GM12891 (cell line): ENCODE measurements at regions not wholly inside any gene's neighbourhood (a gene's known extent, or its start where the extent isn't known, plus 50 kb on each side); places are given as distances from the start of the nearest gene placed in this dataset.
"Not testable (repeated sequence)": the region's sequence is repeated elsewhere in the genome, so short reads cannot be mapped to it uniquely, and the experiment has no call there.

Source experiments
- DNase-seq: peaks from one replicate; pipeline ENCODE4 v3.0.0; 2011; ENCODE audit warnings: low spot score; ENCODE audit not compliant: insufficient read length
- FAIRE-seq: peaks from 2 replicates; lab custom pipeline; 2011; peaks lifted over from hg19 to GRCh38; lab: Jason Lieb, UNC
- PAX5 ChIP-seq: IDR thresholded peaks from 2 replicates; pipeline ENCODE4 v1.6.1; 2011; ENCODE audit warnings: low read length, moderate library complexity, mild to moderate bottlenecking; ENCODE audit not compliant: insufficient read depth, severe bottlenecking
- POLR2A ChIP-seq: IDR thresholded peaks from 2 replicates; pipeline ENCODE4 v1.6.1; 2011; ENCODE audit warnings: low read depth, low read length, control low read depth
- POLR2AphosphoS5 ChIP-seq: IDR thresholded peaks from 2 replicates; pipeline ENCODE4 v1.6.1; 2011; ENCODE audit warnings: low read depth, low read length, control low read depth
- POU2F2 ChIP-seq: IDR thresholded peaks from 2 replicates; pipeline ENCODE4 v1.6.1; 2011; ENCODE audit warnings: low read depth, mild to moderate bottlenecking, control low read depth, low read length, moderate library complexity
- SPI1 ChIP-seq: IDR thresholded peaks from 2 replicates; pipeline ENCODE4 v1.6.1; 2011; ENCODE audit warnings: low read depth, low read length, control low read depth
- TAF1 ChIP-seq: IDR thresholded peaks from 2 replicates; pipeline ENCODE4 v1.6.1; 2011; ENCODE audit warnings: low read depth, low read length, control low read depth

DNA sequence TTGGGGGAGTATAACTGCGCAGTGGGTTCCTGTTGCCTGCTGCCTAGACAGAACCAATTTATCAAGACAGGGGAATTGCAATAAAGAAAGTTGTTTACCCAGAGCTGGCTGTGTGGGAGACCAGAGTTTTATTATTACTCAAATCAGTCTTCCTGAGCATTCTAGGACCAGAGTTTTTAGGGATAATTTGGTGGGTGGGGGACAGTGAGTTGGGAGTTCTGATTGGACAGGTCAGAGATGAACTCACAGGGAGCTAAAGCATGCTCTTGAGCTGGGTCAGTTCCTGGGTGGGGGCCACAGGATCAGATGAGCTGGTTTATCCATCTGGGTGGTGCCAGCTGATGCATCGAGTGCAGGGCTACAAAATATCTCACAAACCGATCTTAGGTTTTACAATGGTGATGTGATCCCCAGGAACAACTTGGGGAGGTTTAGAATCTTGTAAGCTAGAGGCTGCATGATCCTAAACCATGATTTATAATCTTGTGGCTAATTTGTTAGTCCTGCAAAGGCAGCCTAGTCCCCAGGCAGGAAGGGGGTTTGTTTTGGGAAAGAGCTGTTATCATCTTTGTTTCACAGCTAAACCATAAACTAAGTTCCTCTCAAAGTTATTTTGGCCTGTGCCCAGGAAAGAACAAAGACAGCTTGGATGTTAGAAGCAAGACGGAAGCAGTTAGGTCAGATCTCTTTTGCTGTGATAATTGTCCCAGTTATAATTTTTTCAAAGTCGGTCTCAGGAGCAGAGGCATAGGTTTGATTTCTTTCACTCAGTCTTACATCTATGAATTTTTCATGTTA, 146.8 kb downstream of the PPIAL4G start:
- not testable (repeated sequence) for DNase-seq, FAIRE-seq

DNA sequence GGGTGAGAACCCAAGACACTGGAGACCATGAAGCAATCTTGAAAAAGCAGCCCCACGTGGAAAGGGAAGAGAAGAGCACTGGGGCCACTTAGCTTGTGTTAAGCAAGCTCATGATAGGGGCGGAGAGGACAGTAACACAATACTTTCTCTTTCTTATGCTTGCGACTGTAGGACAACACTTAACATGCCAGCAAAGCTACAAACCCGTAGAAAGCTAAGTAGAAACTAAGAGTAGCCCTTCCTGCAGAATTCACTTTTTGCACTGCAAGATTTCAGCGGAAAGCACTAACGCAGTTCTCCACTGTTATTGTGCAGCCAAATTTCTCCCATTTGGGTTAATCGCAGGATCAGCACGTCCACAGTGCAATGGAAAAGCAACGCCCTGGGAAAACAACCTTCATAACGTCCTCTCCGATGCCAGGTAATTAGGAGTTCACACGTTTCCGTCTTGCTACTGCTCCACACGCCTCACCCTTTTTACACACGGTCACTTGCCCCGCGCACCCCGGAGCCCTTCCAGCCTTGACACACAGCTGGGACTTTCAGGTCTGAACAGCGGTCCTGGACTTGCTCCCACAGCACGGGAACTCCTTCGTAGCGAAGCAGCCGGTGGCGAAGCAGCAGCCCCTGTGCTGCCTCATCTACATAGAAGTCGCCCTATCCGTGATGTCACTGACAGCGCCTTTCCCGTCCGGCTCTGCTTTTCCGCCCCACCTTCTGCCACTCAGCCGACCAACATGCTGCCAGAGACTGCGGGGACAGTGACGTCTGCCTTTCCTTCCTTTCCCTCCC, 148.6 kb downstream of the PPIAL4G start:
- FAIRE-seq = peak; percentile 94
- TF ChIP-seq SPI1 (no peak), POLR2AphosphoS5 (peak; percentile 100), POU2F2 (peak; percentile 98), PAX5 (peak; percentile 68), TAF1 (peak; percentile 80), POLR2A (peak; percentile 100)
- peak; percentile 29 for DNase-seq

- no peak for FAIRE-seq
- no peak for TF ChIP-seq POLR2A
- TF ChIP-seq SPI1 = no peak
- TF ChIP-seq POLR2AphosphoS5 = no peak
- no peak for TF ChIP-seq TAF1
- TF ChIP-seq PAX5 = no peak
- no peak for TF ChIP-seq POU2F2
- DNase-seq = no peak
Measured at GRCh38 chr1:148333875-148334338, 149.2 kb downstream of the PPIAL4G start.

DNA sequence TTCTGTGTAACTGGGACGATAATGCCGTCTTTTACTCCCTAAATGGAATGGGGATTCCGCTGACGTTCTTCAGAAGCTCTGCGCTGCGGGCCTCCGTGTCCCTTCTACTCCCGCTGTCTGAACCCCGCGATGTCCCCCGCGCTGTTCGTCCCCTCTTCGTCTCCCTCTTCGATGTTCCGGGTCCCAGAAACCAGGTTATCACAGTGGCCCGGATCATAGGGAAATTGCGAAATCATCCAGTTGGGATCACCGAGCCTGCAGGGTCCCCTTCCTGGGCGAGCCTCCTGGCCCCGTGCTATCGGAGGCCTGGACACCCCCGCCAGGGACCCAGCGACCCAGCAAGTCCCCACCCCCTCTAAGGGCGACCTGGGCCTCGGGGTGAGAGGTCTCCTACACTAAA, 154.2 kb downstream of the PPIAL4G start:
- no peak for TF ChIP-seq POLR2A
- TF ChIP-seq SPI1 = no peak
- TF ChIP-seq TAF1 = no peak
- TF ChIP-seq PAX5 = no peak
- no peak for TF ChIP-seq POU2F2
- no peak for TF ChIP-seq POLR2AphosphoS5
- FAIRE-seq (no peak), DNase-seq (no peak)

DNA sequence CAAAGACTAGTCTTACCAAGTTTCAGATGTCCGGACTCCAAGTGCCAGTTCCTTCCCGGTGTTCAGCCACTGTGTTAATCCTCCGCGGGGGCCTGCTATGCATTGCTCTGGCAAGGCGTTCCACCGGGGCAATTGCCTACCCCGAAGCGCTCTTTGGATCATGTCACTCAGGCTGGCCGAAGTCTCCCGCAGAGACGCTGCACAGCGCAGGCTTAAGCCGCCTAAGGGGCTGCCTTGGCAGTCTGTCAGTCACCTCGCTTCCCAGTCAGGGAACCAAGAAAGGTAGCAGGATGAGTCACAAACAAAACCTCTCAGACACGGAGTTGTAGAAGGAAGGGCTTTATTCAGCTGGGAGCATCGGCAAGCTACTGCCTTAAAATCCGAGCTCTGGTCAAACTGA, 158.1 kb downstream of the PPIAL4G start:
- not testable (repeated sequence) for DNase-seq, FAIRE-seq

GRCh38 chr1:148324465-148324864, 158.6 kb downstream of the PPIAL4G start:
- not testable (repeated sequence) for DNase-seq, FAIRE-seq

- FAIRE-seq = peak; percentile 51
Measured at GRCh38 chr1:148320079-148320478, 163.0 kb downstream of the PPIAL4G start.

DNA sequence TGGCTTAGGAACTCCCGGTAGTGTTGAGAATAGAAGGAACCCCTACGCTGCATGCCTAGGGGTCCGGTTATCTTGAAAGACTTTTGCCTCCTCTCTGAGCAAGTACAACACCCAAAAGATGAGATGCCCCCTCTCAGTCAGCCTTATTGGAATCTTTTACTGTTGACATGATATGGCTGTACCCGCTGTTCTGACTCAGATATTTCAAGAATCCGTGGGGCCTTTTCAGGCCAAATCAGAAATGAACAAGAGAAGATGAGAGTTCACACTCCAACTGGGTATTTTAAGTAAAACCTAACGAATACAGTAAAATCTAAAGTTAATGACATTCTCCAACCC, 164.2 kb downstream of the PPIAL4G start:
- TF ChIP-seq POLR2A = no peak
- no peak for TF ChIP-seq POLR2AphosphoS5
- no peak for TF ChIP-seq PAX5
- no peak for TF ChIP-seq SPI1
- TF ChIP-seq TAF1 = no peak
- no peak for TF ChIP-seq POU2F2
- no peak for DNase-seq
- FAIRE-seq = no peak

More at GRCh38 chr1:148320079-148320478, 163.0 kb downstream of the PPIAL4G start:
- DNase-seq = not testable (repeated sequence)

DNA sequence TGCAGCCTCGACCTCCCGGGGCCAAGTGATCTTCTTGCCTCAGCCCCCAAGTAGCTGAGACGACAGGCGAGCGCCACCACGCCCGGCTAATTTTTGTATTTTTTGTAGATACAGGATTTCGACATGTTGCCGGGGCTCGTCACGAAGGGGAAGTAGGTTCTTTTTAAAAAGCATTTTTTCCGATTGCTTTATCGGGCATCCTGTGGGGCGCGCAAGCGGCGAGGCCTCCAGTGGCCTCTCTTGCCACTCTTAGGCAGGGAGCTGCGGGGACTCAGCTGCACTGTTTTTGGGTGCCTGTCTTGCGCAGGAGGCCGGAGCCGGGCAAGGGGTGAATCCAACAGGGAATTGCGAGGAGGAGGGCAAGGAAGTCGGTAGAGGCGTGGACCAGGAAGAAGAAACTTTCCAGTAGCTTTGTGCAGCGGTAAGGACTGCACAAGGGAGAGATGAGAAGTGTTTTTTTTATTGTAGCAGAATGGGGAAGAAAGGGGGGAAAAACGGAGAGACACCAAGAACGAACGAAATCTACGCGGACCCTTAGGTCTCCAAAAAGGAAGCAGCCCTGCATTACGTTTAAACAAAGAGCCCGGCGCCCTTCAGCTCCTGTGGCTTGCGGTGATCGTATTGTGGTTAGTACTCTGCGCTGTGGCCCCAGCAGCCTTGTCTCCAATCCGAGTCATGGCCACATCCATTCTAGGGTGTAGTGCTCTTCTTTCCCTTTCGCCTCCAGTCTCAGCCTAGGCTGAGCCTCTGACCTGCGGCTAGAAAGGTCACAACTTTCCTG, 164.8 kb downstream of the PPIAL4G start:
- TF ChIP-seq POLR2AphosphoS5 (peak; percentile 21; the same call in 1 of the 2 replicates), POU2F2 (peak; percentile 36; the same call in 1 of the 2 replicates), TAF1 (no peak), POLR2A (no peak)
- FAIRE-seq = peak; percentile 77
- DNase-seq = peak; percentile 52

DNA sequence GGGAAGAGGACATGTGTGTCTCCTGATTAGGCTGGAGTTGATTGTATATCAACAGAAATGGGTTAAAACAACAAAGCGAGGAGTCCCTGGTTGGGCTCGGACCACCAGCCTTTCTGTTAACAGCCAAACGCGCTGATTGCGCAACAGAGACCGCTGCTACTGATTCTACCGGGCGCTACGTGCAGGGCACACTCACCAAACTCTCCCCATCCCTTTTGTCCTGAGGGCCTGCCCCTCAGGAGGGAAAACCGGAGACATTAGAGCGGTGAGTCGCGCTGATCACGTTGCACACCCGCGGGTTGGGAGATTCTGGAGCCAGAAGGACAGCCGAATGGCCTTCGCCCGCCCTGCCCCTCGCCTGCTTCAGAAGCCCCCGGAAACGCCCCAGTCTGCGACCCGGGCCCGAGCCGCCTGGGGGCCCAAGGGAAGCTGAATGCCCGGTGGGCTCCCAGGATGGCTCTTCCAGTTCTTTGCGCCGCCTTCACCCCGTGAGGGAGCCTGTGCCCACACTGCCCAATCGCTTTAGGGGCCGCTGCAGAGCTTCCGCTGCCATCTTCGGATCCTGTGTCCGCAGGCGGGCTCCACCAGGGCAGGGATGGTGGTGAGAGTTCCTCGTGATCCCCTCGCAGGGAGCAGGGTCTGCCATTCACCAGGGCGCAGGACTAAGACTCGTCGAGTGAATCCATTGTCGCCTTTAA, 165.4 kb upstream of the NBPF11 start:
- TF ChIP-seq PAX5 = no peak
- no peak for TF ChIP-seq TAF1
- TF ChIP-seq POLR2A = no peak
- TF ChIP-seq POU2F2 = no peak
- no peak for TF ChIP-seq SPI1
- no peak for TF ChIP-seq POLR2AphosphoS5
- no peak for FAIRE-seq
- DNase-seq = no peak
